Naive B cell (primary cell): ENCODE measurements at regions not wholly inside any gene's neighbourhood (a gene's known extent, or its start where the extent isn't known, plus 50 kb on each side); places are given as distances from the start of the nearest gene placed in this dataset.

ENCODE experiments used
- ATAC-seq, 2 donors: fragments of 150-1000 bp; cut with Tn5 transposase; 2 replicates each; pipeline ENCODE4 v1.10.0; 2021; ENCODE audit warnings: low read depth in 2 of 2, mild to moderate bottlenecking in 2 of 2, moderate library complexity in 2 of 2
- DNase-seq: peaks from one replicate; pipeline ENCODE4 v3.0.0; 2022
- H3K27ac Mint-ChIP-seq, 6 donors: one replicate each; pipeline ENCODE4 v1.8.0; 2020 to 2022; ENCODE audit warnings: mild to moderate bottlenecking in 6 of 6, mixed read lengths in 6 of 6, moderate library complexity in 5 of 6, inconsistent platforms in 2 of 6
- H3K27me3 Mint-ChIP-seq, 3 donors: one replicate each; pipeline ENCODE4 v1.8.0; 2021 to 2022; ENCODE audit warnings: mixed read lengths in 3 of 3, mild to moderate bottlenecking in 1 of 3
- H3K36me3 Mint-ChIP-seq, 2 donors: one replicate each; pipeline ENCODE4 v1.8.0; 2020 to 2022; ENCODE audit warnings: mixed read lengths in 2 of 2, inconsistent platforms in 1 of 2, mild to moderate bottlenecking in 1 of 2
- H3K4me1 Mint-ChIP-seq, 3 donors: one replicate each; pipeline ENCODE4 v1.8.0; 2020 to 2022; ENCODE audit warnings: mixed read lengths in 3 of 3, inconsistent platforms in 1 of 3, mild to moderate bottlenecking in 1 of 3, moderate library complexity in 1 of 3
- H3K4me3 Mint-ChIP-seq, 8 donors: one replicate each; pipeline ENCODE4 v1.8.0; 2020 to 2022; ENCODE audit warnings: mild to moderate bottlenecking in 8 of 8, mixed read lengths in 8 of 8, moderate library complexity in 8 of 8, inconsistent platforms in 2 of 8
- H3K9me3 Mint-ChIP-seq, 7 donors: one replicate each; pipeline ENCODE4 v1.8.0; 2020 to 2022; ENCODE audit warnings: mixed read lengths in 7 of 7, mild to moderate bottlenecking in 5 of 7, inconsistent platforms in 2 of 7, moderate library complexity in 1 of 7

- ATAC-seq (no peak), DNase-seq (no peak)
- Mint-ChIP-seq H3K27ac (no peak overlapping the region), H3K4me3 (no peak overlapping the region), H3K9me3 (no peaks in the 10 kb centered on the region), H3K27me3 (no peaks in the 10 kb centered on the region), H3K4me1 (no peaks in the 10 kb centered on the region), H3K36me3 (no peaks in the 10 kb centered on the region)
These were observed 716.3 kb upstream of the MDGA2 start for GRCh38 chr14:48391661-48392060.

GRCh38 chr14:48390346-48390745, 714.9 kb upstream of the MDGA2 start:
- ATAC-seq (no peak), DNase-seq (no peak)
- H3K4me3 Mint-ChIP-seq: no peak overlapping the region
- H3K27ac Mint-ChIP-seq: no peak overlapping the region
- H3K9me3 Mint-ChIP-seq: no peaks in the 10 kb centered on the region
- no peaks in the 10 kb centered on the region for H3K4me1 Mint-ChIP-seq
- no peaks in the 10 kb centered on the region for H3K27me3 Mint-ChIP-seq
- no peaks in the 10 kb centered on the region for H3K36me3 Mint-ChIP-seq

- ATAC-seq (no peak), DNase-seq (no peak)
- H3K4me1 Mint-ChIP-seq: no peaks in the 10 kb centered on the region
- no peak overlapping the region for H3K4me3 Mint-ChIP-seq
- H3K9me3 Mint-ChIP-seq: no peaks in the 10 kb centered on the region
- no peak overlapping the region for H3K27ac Mint-ChIP-seq
- H3K36me3 Mint-ChIP-seq: no peaks in the 10 kb centered on the region
- H3K27me3 Mint-ChIP-seq: no peaks in the 10 kb centered on the region
These were observed 709.4 kb upstream of the MDGA2 start for GRCh38 chr14:48384821-48385220.

GRCh38 chr14:48382961-48383360, 707.6 kb upstream of the MDGA2 start:
- ATAC-seq (no peak), DNase-seq (no peak)
- Mint-ChIP-seq H3K27ac (no peak overlapping the region), H3K9me3 (no peaks in the 10 kb centered on the region), H3K36me3 (no peaks in the 10 kb centered on the region), H3K27me3 (no peaks in the 10 kb centered on the region), H3K4me3 (no peak overlapping the region), H3K4me1 (no peaks in the 10 kb centered on the region)

GRCh38 chr14:48378541-48378940, 703.1 kb upstream of the MDGA2 start:
- Mint-ChIP-seq H3K27me3 (no peaks in the 10 kb centered on the region), H3K27ac (no peak overlapping the region), H3K4me1 (no peaks in the 10 kb centered on the region), H3K4me3 (no peak overlapping the region), H3K36me3 (no peaks in the 10 kb centered on the region), H3K9me3 (no peaks in the 10 kb centered on the region)
- no peak for DNase-seq
- no peak for ATAC-seq

- DNase-seq (no peak), ATAC-seq (no peak)
- Mint-ChIP-seq H3K9me3 (peaks cover 0 to 4% (median 0%) of the 10 kb centered on the region in 7 donors), H3K27ac (no peak overlapping the region), H3K4me3 (no peak overlapping the region), H3K27me3 (no peaks in the 10 kb centered on the region), H3K36me3 (no peaks in the 10 kb centered on the region), H3K4me1 (no peaks in the 10 kb centered on the region)
These were observed 698.6 kb upstream of the MDGA2 start for GRCh38 chr14:48373981-48374380.

- Mint-ChIP-seq H3K4me3 (no peak overlapping the region), H3K4me1 (no peaks in the 10 kb centered on the region), H3K36me3 (no peaks in the 10 kb centered on the region), H3K27ac (no peak overlapping the region), H3K27me3 (no peaks in the 10 kb centered on the region), H3K9me3 (peaks cover 0 to 3% (median 0%) of the 10 kb centered on the region in 7 donors)
- DNase-seq (no peak), ATAC-seq (no peak)
These were observed 675.6 kb upstream of the MDGA2 start for GRCh38 chr14:48350971-48351370.

GRCh38 chr14:48349689-48350088, 674.3 kb upstream of the MDGA2 start:
- H3K9me3 Mint-ChIP-seq: peaks cover 0 to 2% (median 0%) of the 10 kb centered on the region in 7 donors
- no peaks in the 10 kb centered on the region for H3K36me3 Mint-ChIP-seq
- H3K4me1 Mint-ChIP-seq: no peaks in the 10 kb centered on the region
- no peak overlapping the region for H3K4me3 Mint-ChIP-seq
- DNase-seq (no peak), ATAC-seq (no peak)
- H3K27me3 Mint-ChIP-seq: no peaks in the 10 kb centered on the region
- H3K27ac Mint-ChIP-seq: no peak overlapping the region

- H3K36me3 Mint-ChIP-seq: no peaks in the 10 kb centered on the region
- peaks cover 0 to 16% (median 6%) of the 10 kb centered on the region in 7 donors for H3K9me3 Mint-ChIP-seq
- H3K27ac Mint-ChIP-seq: no peak overlapping the region
- no peak for DNase-seq
- H3K27me3 Mint-ChIP-seq: no peaks in the 10 kb centered on the region
- no peak for ATAC-seq
- H3K4me3 Mint-ChIP-seq: no peak overlapping the region
- H3K4me1 Mint-ChIP-seq: no peaks in the 10 kb centered on the region
These were observed 665.7 kb upstream of the MDGA2 start for GRCh38 chr14:48341069-48341468.

GRCh38 chr14:48333221-48333920, 658.0 kb upstream of the MDGA2 start:
- no peaks in the 10 kb centered on the region for H3K4me1 Mint-ChIP-seq
- peaks cover 5 to 16% (median 6%) of the 10 kb centered on the region in 7 donors for H3K9me3 Mint-ChIP-seq
- no peak for ATAC-seq
- H3K4me3 Mint-ChIP-seq: no peak overlapping the region
- no peak for DNase-seq
- no peak overlapping the region for H3K27ac Mint-ChIP-seq
- no peaks in the 10 kb centered on the region for H3K27me3 Mint-ChIP-seq
- no peaks in the 10 kb centered on the region for H3K36me3 Mint-ChIP-seq

- no peak for DNase-seq
- ATAC-seq: no peak
- Mint-ChIP-seq H3K27me3 (no peaks in the 10 kb centered on the region), H3K27ac (no peak overlapping the region), H3K9me3 (peaks cover 0 to 13% (median 5%) of the 10 kb centered on the region in 7 donors), H3K4me3 (no peak overlapping the region), H3K4me1 (no peaks in the 10 kb centered on the region), H3K36me3 (no peaks in the 10 kb centered on the region)
These were observed 656.0 kb upstream of the MDGA2 start for GRCh38 chr14:48331421-48331820.

GRCh38 chr14:48325486-48325885, 650.1 kb upstream of the MDGA2 start:
- DNase-seq: no peak
- no peaks in the 10 kb centered on the region for H3K4me1 Mint-ChIP-seq
- no peak for ATAC-seq
- H3K9me3 Mint-ChIP-seq: peaks cover 0 to 10% (median 3%) of the 10 kb centered on the region in 7 donors
- no peak overlapping the region for H3K27ac Mint-ChIP-seq
- no peaks in the 10 kb centered on the region for H3K27me3 Mint-ChIP-seq
- H3K4me3 Mint-ChIP-seq: no peak overlapping the region
- H3K36me3 Mint-ChIP-seq: no peaks in the 10 kb centered on the region

GRCh38 chr14:48323665-48324064, 648.3 kb upstream of the MDGA2 start:
- Mint-ChIP-seq H3K27ac (no peak overlapping the region), H3K4me1 (no peaks in the 10 kb centered on the region), H3K27me3 (no peaks in the 10 kb centered on the region), H3K36me3 (no peaks in the 10 kb centered on the region), H3K9me3 (peaks cover 0 to 10% (median 3%) of the 10 kb centered on the region in 7 donors), H3K4me3 (no peak overlapping the region)
- no peak for DNase-seq
- no peak for ATAC-seq

GRCh38 chr14:48319823-48320222, 644.4 kb upstream of the MDGA2 start:
- Mint-ChIP-seq H3K36me3 (no peaks in the 10 kb centered on the region), H3K9me3 (peaks cover 0 to 4% (median 0%) of the 10 kb centered on the region in 7 donors)
- no peak for ATAC-seq

GRCh38 chr14:48304729-48305128, 629.3 kb upstream of the MDGA2 start:
- Mint-ChIP-seq H3K4me3 (no peak overlapping the region), H3K36me3 (no peaks in the 10 kb centered on the region), H3K9me3 (peaks cover 0 to 1% (median 0%) of the 10 kb centered on the region in 7 donors), H3K4me1 (no peaks in the 10 kb centered on the region), H3K27me3 (no peaks in the 10 kb centered on the region), H3K27ac (no peak overlapping the region)
- DNase-seq: no peak
- no peak for ATAC-seq

More at GRCh38 chr14:48319823-48320222, 644.4 kb upstream of the MDGA2 start:
- no peak overlapping the region for H3K4me3 Mint-ChIP-seq
- no peak for DNase-seq
- no peak overlapping the region for H3K27ac Mint-ChIP-seq
- no peaks in the 10 kb centered on the region for H3K4me1 Mint-ChIP-seq
- H3K27me3 Mint-ChIP-seq: no peaks in the 10 kb centered on the region
